WTC11 (cell line): ENCODE measurements at regions not wholly inside any gene's neighbourhood (a gene's known extent, or its start where the extent isn't known, plus 50 kb on each side); places are given as distances from the start of the nearest gene placed in this dataset.

Experiments used
- AFF4 ChIP-seq: sonication (generic); formaldehyde crosslinking; IDR thresholded peaks from 2 replicates; pipeline ENCODE4 v1.8.1; 2023; ENCODE audit warnings: mild to moderate bottlenecking, missing genetic modification reagents, borderline replicate concordance
- ARID4B ChIP-seq: sonication (generic); formaldehyde crosslinking; IDR thresholded peaks from 2 replicates; pipeline ENCODE4 v1.8.0; 2023; ENCODE audit warnings: missing genetic modification reagents, mild to moderate bottlenecking, borderline replicate concordance
- ATF3 ChIP-seq: sonication (generic); formaldehyde crosslinking; conservative IDR thresholded peaks from 2 replicates; pipeline ENCODE4 v1.8.1; 2022; ENCODE audit warnings: mild to moderate bottlenecking, missing genetic modification reagents
- CTCF ChIP-seq: fragments of 200-600 bp; IDR thresholded peaks from 2 replicates; pipeline ENCODE4 v1.8.0; 2022; ENCODE audit warnings: antibody characterized with exemption
- E2F4 ChIP-seq: sonication (generic); formaldehyde crosslinking; IDR thresholded peaks from 2 replicates; pipeline ENCODE4 v1.8.1; 2022; ENCODE audit warnings: low read depth, mild to moderate bottlenecking, moderate library complexity, missing genetic modification reagents, borderline replicate concordance
- NR1H2 ChIP-seq: sonication (generic); formaldehyde crosslinking; IDR thresholded peaks from 2 replicates; pipeline ENCODE4 v1.9.0; 2021; ENCODE audit warnings: mild to moderate bottlenecking, moderate library complexity, missing genetic modification reagents
- NR2C2 ChIP-seq: sonication (generic); formaldehyde crosslinking; IDR thresholded peaks from 2 replicates; pipeline ENCODE4 v1.8.0; 2022; ENCODE audit warnings: mild to moderate bottlenecking, missing genetic modification reagents
- TCF7 ChIP-seq: sonication (generic); formaldehyde crosslinking; IDR thresholded peaks from 2 replicates; pipeline ENCODE4 v1.8.0; 2022; ENCODE audit warnings: mild to moderate bottlenecking, low read depth, missing genetic modification reagents, moderate library complexity
- TP53 ChIP-seq: sonication (generic); formaldehyde crosslinking; IDR thresholded peaks from 2 replicates; pipeline ENCODE4 v1.8.1; 2023; ENCODE audit warnings: mild to moderate bottlenecking, missing genetic modification reagents
- USF2 ChIP-seq: sonication (generic); formaldehyde crosslinking; IDR thresholded peaks from 2 replicates; pipeline ENCODE4 v1.8.1; 2023; ENCODE audit warnings: mild to moderate bottlenecking, missing genetic modification reagents, moderate library complexity

GRCh38 chr5:18544421-18544820 is 910.2 kb downstream of the TAF11L14 start:
- TF ChIP-seq NR2C2 (no peak), ARID4B (no peak), CTCF (no peak), TCF7 (no peak), AFF4 (CRISPR knock-in tag) (no peak), ATF3 (CRISPR knock-in tag) (no peak), TP53 (no peak), NR1H2 (CRISPR knock-in tag) (no peak), E2F4 (no peak), USF2 (no peak)
